ENCODE measurements at regions not wholly inside any gene's neighbourhood (a gene's known extent, or its start where the extent isn't known, plus 50 kb on each side); places are given as distances from the start of the nearest gene placed in this dataset.

GRCh38 chr9:593809-594208, 247.7 kb upstream of the DMRT1 start (continued):
- TF ChIP-seq REST (IDR thresholded peaks at IDR 0.05; ENCODE audit: unreplicated experiment) (no peak), CREB1 (CRISPR knock-in tag; IDR thresholded peaks at IDR 0.05; ENCODE audit: low read depth) (no peak)

DNA sequence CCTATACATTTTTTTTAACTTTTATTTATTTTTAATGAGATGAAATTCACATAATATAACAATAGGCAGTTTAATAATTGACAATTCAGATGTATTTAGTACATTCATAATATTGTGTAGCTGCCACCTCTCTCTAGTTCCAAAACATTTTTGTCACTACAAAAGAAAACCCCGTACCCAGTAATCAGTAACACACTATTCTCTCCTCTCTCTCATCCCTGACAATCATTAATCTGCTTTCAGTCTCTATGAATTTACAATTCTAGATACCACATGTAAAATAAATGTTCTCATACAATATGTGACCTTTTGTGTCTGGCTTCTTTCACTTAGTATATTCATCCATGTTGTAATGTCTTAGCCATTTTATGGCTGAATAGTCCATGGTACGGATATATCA, 244.8 kb upstream of the DMRT1 start:
- Mint-ChIP-seq H3K27me3 (ENCODE audit: insufficient read depth, low read depth, poor library complexity) (no peaks in the 10 kb centered on the region), H3K27ac (no peak overlapping the region), H3K36me3 (ENCODE audit: low read depth) (peaks cover 14% of the 10 kb centered on the region; the same call in 2 of the 3 replicates), H3K4me3 (no peak overlapping the region), H3K9me3 (peaks cover 4% of the 10 kb centered on the region), H3K4me1 (peaks cover 10% of the 10 kb centered on the region; the same call in 2 of the 3 replicates)
- Histone ChIP-seq H4K20me1 (replicated peaks; ENCODE audit: insufficient read depth) (peaks cover 2% of the 10 kb centered on the region; the same call in 1 of the 2 replicates), H3K79me2 (replicated peaks; ENCODE audit: insufficient read depth) (peaks cover 35% of the 10 kb centered on the region), H3K27ac (ENCODE audit: low read depth) (no peak overlapping the region), H2AFZ (no peak overlapping the region), H3K4me1 (ENCODE audit: insufficient read depth) (0 out of 2 replicates have a peak, but pooled peaks cover 4% of the 10 kb centered on the region), H3K4me3 (no peak overlapping the region), H3K36me3 (ENCODE audit: insufficient read depth) (no peaks in the 10 kb centered on the region), H3K27me3 (ENCODE audit: insufficient read depth) (no peaks in the 10 kb centered on the region), H3K4me2 (no peak overlapping the region), H3F3A (replicated peaks; ENCODE audit: low read depth) (no peaks in the 10 kb centered on the region), H3K9me2 (ENCODE audit: insufficient read depth) (no peaks in the 10 kb centered on the region)
- DNase-seq (ENCODE audit: low spot score) (no peak), ATAC-seq (no peak)
- TF ChIP-seq ETS1 (IDR thresholded peaks at IDR 0.05) (no peak), STAT1 (IDR thresholded peaks at IDR 0.05; ENCODE audit: unreplicated experiment) (no peak), ZNF114 (CRISPR knock-in tag; IDR thresholded peaks at IDR 0.05) (no peak), JUNB (IDR thresholded peaks at IDR 0.05; ENCODE audit: unreplicated experiment) (no peak)
- TF ChIP-seq, protein P1, sequence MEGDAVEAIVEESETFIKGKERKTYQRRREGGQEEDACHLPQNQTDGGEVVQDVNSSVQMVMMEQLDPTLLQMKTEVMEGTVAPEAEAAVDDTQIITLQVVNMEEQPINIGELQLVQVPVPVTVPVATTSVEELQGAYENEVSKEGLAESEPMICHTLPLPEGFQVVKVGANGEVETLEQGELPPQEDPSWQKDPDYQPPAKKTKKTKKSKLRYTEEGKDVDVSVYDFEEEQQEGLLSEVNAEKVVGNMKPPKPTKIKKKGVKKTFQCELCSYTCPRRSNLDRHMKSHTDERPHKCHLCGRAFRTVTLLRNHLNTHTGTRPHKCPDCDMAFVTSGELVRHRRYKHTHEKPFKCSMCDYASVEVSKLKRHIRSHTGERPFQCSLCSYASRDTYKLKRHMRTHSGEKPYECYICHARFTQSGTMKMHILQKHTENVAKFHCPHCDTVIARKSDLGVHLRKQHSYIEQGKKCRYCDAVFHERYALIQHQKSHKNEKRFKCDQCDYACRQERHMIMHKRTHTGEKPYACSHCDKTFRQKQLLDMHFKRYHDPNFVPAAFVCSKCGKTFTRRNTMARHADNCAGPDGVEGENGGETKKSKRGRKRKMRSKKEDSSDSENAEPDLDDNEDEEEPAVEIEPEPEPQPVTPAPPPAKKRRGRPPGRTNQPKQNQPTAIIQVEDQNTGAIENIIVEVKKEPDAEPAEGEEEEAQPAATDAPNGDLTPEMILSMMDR (conservative IDR thresholded peaks at IDR 0.05; ENCODE audit: low read depth in 2 of 2), result no peak

- H3K9me2 ChIP-seq (ENCODE audit: insufficient read depth), result no peaks in the 10 kb centered on the region
- Mint-ChIP-seq H3K27ac (no peak overlapping the region), H3K4me3 (no peak overlapping the region), H3K27me3 (ENCODE audit: insufficient read depth, low read depth, poor library complexity) (no peaks in the 10 kb centered on the region), H3K4me1 (no peaks in the 10 kb centered on the region), H3K9me3 (no peaks in the 10 kb centered on the region), H3K36me3 (ENCODE audit: low read depth) (peaks cover 11% of the 10 kb centered on the region; the same call in 2 of the 3 replicates)
- H2AFZ ChIP-seq, result no peak overlapping the region
- H3K27ac ChIP-seq (ENCODE audit: low read depth), result no peak overlapping the region
- peaks cover 27% of the 10 kb centered on the region for H3K79me2 ChIP-seq (replicated peaks; ENCODE audit: insufficient read depth)
- DNase-seq (ENCODE audit: low spot score), result no peak
- no peaks in the 10 kb centered on the region for H3K36me3 ChIP-seq (ENCODE audit: insufficient read depth)
- no peak for ATAC-seq
- H3F3A ChIP-seq (replicated peaks; ENCODE audit: low read depth), result no peaks in the 10 kb centered on the region
- no peak overlapping the region for H3K4me2 ChIP-seq
- H3K4me3 ChIP-seq, result no peak overlapping the region
- no peaks in the 10 kb centered on the region for H3K27me3 ChIP-seq (ENCODE audit: insufficient read depth)
- no peaks in the 10 kb centered on the region for H4K20me1 ChIP-seq (replicated peaks; ENCODE audit: insufficient read depth)
- no peaks in the 10 kb centered on the region for H3K4me1 ChIP-seq (ENCODE audit: insufficient read depth)
- TF ChIP-seq, protein P1 (conservative IDR thresholded peaks at IDR 0.05; ENCODE audit: low read depth in 2 of 2), result no peak
- TF ChIP-seq EZH2 (IDR thresholded peaks at IDR 0.05; ENCODE audit: low read depth, unreplicated experiment), result no peak
- no peak for TF ChIP-seq POLR2AphosphoS5 (IDR thresholded peaks at IDR 0.05; ENCODE audit: low read depth)
Measured at GRCh38 chr9:600006-600405, 241.5 kb upstream of the DMRT1 start.

Data from GM23338 (cell line).